Small intestine (tissue), 7 donors: ENCODE measurements at regions not wholly inside any gene's neighbourhood (a gene's known extent, or its start where the extent isn't known, plus 50 kb on each side); places are given as distances from the start of the nearest gene placed in this dataset.

Experiments
- DNase-seq, 2 donors: peaks; one replicate each; pipeline versions ENCODE4 v3.0.0 to v3.0.0-alpha.2; 2013
- FAIRE-seq: peaks from 2 replicates; lab custom pipeline; 2012; peaks lifted over from hg19 to GRCh38; lab: Jason Lieb, UNC
- H3K27ac ChIP-seq, 3 donors: one replicate each; pipeline ENCODE4 v1.5.1; 2013; ENCODE audit warnings: low read length in 2 of 3, mild to moderate bottlenecking in 2 of 3, control low read depth in 1 of 3, inconsistent platforms in 1 of 3, low read depth in 1 of 3, moderate library complexity in 1 of 3
- H3K27me3 ChIP-seq, 3 donors: one replicate each; pipeline ENCODE4 v1.6.1; 2013; ENCODE audit warnings: low read length in 3 of 3, inconsistent platforms in 1 of 3; ENCODE audit not compliant: control insufficient read depth in 3 of 3, insufficient read depth in 3 of 3
- H3K36me3 ChIP-seq, 3 donors: one replicate each; pipeline ENCODE4 v1.6.1; 2013; ENCODE audit warnings: low read length in 3 of 3, inconsistent platforms in 1 of 3, low read depth in 1 of 3, mild to moderate bottlenecking in 1 of 3, moderate library complexity in 1 of 3; ENCODE audit not compliant: control insufficient read depth in 3 of 3, insufficient read depth in 2 of 3
- H3K4me1 ChIP-seq, 3 donors: one replicate each; pipeline ENCODE4 v1.6.1; 2013; ENCODE audit warnings: low read length in 2 of 3, inconsistent platforms in 1 of 3, low read depth in 1 of 3, mild to moderate bottlenecking in 1 of 3, moderate library complexity in 1 of 3; ENCODE audit not compliant: control insufficient read depth in 3 of 3, insufficient read depth in 2 of 3
- H3K4me3 ChIP-seq, 3 donors: one replicate each; pipeline ENCODE4 v1.5.1; 2013; ENCODE audit warnings: low read length in 3 of 3, control low read depth in 1 of 3, inconsistent platforms in 1 of 3, low read depth in 1 of 3, mild to moderate bottlenecking in 1 of 3, moderate library complexity in 1 of 3
- H3K9me3 ChIP-seq, 2 donors: one replicate each; pipeline ENCODE4 v1.6.1; 2013; ENCODE audit warnings: low read depth in 1 of 2, low read length in 1 of 2; ENCODE audit not compliant: control insufficient read depth in 2 of 2, insufficient read depth in 1 of 2
- WGBS, 3 donors: extraction: QIAGEN DNeasy Blood & Tissue Kit; methylation state at CpG; one replicate each; pipeline ENCODE4 v1.1.7; 2013; 5-methylcytosine and 5-hydroxymethylcytosine counted together
- donor health status: healthy with polysubstance abuse.
- donor health status: control.
- donor health status: control.
- donor health status: Bipolar disorder and iron deficiency.
- donor health status: healthy.

DNA sequence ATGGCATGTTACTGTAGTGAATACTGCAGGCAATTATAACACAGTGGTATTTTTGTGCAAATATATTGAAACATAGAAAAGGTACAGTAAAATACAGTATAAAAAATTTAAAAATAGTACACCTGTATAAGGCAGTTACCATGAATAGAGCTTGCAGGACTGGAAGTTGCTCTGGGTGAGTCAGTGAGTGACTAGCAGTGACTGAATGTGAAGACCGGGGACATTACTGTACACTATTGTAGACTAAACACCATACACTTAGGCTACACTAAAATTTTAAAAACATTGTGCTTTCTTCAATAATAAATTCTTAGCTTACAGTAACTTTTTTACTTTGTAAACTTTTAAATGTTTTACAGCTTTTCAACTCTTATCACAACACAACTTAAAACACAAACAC is 181.7 kb downstream of the GALC start:
- no peaks in the 10 kb centered on the region for H3K9me3 ChIP-seq
- FAIRE-seq (no peak), DNase-seq (no peak)
- no peaks in the 10 kb centered on the region for H3K36me3 ChIP-seq
- 88 to 100% (median 94%) methylated on average over 1 of the region's 1 CpG for WGBS, 3 donors
- H3K4me1 ChIP-seq = no peaks in the 10 kb centered on the region
- no peak overlapping the region for H3K4me3 ChIP-seq
- no peaks in the 10 kb centered on the region for H3K27me3 ChIP-seq
- no peak overlapping the region for H3K27ac ChIP-seq

DNA sequence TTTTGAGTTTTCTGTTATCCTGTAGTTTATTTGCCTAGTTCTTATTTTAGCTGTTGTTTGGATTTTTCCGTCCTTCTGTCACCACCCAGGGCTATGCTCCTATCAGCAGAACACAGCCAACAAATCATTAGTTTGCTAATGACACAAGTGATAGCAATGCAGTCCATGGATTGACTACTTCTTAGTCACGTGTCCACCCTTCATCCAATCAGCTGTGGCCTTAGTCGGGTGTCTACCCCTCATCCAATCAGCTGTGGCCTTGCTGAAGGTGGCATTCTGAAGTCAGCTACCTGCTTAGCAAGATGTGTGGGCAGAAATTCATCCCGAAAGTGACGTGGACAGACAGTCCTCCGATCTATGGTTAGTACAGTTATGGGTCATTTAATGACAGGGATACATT is 182.3 kb downstream of the GALC start:
- H3K27ac ChIP-seq = no peak overlapping the region
- H3K9me3 ChIP-seq = no peaks in the 10 kb centered on the region
- H3K4me1 ChIP-seq = no peaks in the 10 kb centered on the region
- DNase-seq (no peak), FAIRE-seq (no peak)
- WGBS, 3 donors = 78 to 80% (median 79%) methylated on average over 6 of the region's 6 CpGs
- no peak overlapping the region for H3K4me3 ChIP-seq
- H3K36me3 ChIP-seq = no peaks in the 10 kb centered on the region
- no peaks in the 10 kb centered on the region for H3K27me3 ChIP-seq

DNA sequence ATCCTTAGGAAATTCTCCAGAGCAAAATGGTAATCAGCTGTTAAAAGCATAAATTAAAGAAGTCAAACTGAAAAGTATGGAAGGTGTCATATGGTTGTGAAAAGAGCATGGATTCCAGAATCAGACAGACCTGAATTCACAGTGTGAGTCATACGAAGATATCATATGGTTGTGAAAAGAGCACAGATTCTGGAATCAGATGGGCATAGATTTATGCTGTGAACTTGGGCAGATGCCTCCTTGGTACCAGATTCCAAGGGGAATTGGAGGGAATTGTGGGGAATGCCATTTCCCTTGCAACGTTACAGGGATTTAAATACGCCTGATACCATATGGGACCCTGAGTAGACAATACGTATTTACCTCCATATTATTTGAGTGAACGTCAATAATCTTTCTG is 183.7 kb downstream of the GALC start:
- no peak for FAIRE-seq
- DNase-seq = no peak
- 70 to 80% (median 79%) methylated on average over 5 of the region's 5 CpGs for WGBS, 3 donors

DNA sequence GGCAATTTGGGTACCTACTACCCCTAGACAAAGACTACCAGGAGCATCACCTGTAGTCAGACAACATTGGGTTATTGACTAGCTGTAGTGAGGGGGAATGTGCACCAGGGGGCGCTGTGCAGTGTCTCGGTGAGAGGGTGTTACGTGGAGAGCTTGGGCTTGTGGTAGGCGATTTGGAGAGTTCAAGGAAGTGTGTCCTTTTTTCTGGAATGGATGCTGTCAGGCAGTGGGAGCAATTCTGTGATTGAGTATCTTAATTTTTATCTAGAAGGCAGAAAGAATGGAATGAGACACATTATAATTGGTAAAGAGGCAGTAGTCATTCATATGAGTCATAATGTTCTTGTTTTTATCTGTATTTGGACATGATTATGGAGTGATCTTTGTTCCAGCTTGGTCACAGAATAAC is 187.7 kb downstream of the GALC start:
- no peaks in the 10 kb centered on the region for H3K36me3 ChIP-seq
- H3K9me3 ChIP-seq = no peaks in the 10 kb centered on the region
- no peaks in the 10 kb centered on the region for H3K4me1 ChIP-seq
- no peaks in the 10 kb centered on the region for H3K27me3 ChIP-seq
- H3K27ac ChIP-seq = no peak overlapping the region
- WGBS, 3 donors = 3 to 9% (median 6%) methylated on average over 4 of the region's 4 CpGs
- no peak overlapping the region for H3K4me3 ChIP-seq
- FAIRE-seq (no peak), DNase-seq (peak; percentile 5 to 25)

More for the DNA sequence above, 183.7 kb downstream of the GALC start:
- Histone ChIP-seq H3K4me3 (no peak overlapping the region), H3K36me3 (no peaks in the 10 kb centered on the region), H3K27ac (no peak overlapping the region), H3K27me3 (no peaks in the 10 kb centered on the region), H3K9me3 (no peaks in the 10 kb centered on the region), H3K4me1 (no peaks in the 10 kb centered on the region)

DNA sequence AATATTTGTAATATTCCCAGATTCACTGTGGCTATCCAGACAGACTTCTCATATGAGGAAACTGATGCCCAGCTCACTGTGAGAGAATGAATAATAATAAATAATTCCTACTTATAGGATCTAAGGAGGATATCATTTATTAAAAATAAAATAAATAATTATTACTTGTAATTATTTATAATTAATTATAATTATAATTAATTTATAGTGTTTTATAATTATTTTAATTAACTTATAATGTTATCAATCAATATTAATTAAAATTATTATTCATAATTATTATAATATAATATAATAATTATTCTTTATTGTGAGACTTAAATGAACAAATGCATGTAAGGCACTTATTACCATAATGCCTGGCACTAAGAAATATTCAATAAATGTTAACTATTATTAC is 192.8 kb downstream of the GALC start:
- Histone ChIP-seq H3K4me1 (no peaks in the 10 kb centered on the region), H3K27ac (no peak overlapping the region), H3K9me3 (no peaks in the 10 kb centered on the region), H3K27me3 (no peaks in the 10 kb centered on the region), H3K36me3 (no peaks in the 10 kb centered on the region), H3K4me3 (no peak overlapping the region)
- FAIRE-seq = peak; percentile 78
- no peak for DNase-seq

DNA sequence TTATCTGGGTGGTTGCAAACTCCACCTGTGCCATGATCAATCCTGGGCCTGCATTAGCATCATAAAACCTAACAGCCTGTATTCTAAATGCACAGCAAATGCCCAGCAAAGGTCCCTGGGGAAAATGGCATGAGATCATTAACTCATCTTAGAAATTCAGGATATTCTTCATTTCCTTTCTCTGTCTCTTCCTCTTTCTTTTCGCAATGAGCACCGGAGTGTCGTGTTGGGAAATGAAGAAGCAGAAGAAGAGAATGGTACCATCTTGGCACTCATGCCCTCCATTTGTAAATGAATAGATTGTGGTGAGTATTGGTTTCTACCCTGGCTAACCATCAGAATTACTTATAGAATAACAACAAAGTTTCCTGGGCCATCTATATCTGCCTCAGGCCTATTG is 193.6 kb downstream of the GALC start:
- DNase-seq = no peak
- Histone ChIP-seq H3K27me3 (no peaks in the 10 kb centered on the region), H3K36me3 (no peaks in the 10 kb centered on the region), H3K27ac (no peak overlapping the region), H3K4me1 (no peaks in the 10 kb centered on the region), H3K9me3 (no peaks in the 10 kb centered on the region), H3K4me3 (no peak overlapping the region)
- FAIRE-seq = no peak
- WGBS, 3 donors = 74 to 94% (median 92%) methylated on average over 3 of the region's 3 CpGs

DNA sequence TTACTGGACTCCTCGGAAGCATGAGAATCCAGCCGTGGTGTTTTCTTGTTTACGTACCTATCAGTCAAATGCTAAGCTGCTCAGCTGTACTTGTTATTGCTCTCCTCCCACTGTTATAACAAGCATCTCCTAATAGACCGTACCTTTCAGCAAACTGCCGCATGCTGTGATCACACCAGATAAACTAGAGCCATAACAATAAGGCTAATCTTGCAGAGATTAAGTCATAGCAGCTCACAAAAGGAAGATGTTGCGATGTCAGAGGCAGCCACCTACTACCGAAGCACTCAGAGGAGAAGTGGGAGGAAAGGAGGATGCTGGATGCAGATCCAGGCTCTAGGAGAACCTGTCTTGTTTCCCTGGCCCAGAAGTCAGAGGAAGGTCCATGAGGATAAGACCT is 196.0 kb downstream of the GALC start:
- Histone ChIP-seq H3K4me1 (no peaks in the 10 kb centered on the region), H3K36me3 (no peaks in the 10 kb centered on the region), H3K27ac (no peak overlapping the region), H3K27me3 (no peaks in the 10 kb centered on the region), H3K9me3 (no peaks in the 10 kb centered on the region), H3K4me3 (no peak overlapping the region)
- WGBS, 3 donors = 45 to 58% (median 53%) methylated on average over 7 of the region's 7 CpGs
- FAIRE-seq (no peak), DNase-seq (no peak)

DNA sequence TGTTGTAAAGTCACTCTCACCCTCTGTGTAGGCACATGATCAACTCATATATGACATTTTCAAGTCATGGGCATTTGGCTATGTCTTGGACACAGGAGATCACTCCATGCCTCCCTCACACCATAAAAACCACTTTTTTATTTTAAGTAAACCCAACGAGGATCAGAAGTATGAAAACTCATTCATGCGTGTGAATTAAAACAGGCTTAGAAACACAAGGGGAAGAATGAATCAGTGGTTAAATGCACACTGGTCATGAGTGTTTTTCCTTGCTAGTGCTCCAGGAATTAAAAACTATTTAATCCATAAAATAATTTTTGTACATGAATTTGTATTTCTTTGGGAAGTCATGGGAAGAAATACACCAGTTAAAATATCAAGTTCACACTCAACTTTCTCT is 198.4 kb downstream of the GALC start:
- 71 to 76% (median 74%) methylated on average over 2 of the region's 2 CpGs for WGBS, 3 donors
- FAIRE-seq (no peak), DNase-seq (no peak)
- H3K36me3 ChIP-seq = no peaks in the 10 kb centered on the region
- H3K27me3 ChIP-seq = no peaks in the 10 kb centered on the region
- H3K4me3 ChIP-seq = no peak overlapping the region
- H3K4me1 ChIP-seq = no peaks in the 10 kb centered on the region
- no peaks in the 10 kb centered on the region for H3K9me3 ChIP-seq
- H3K27ac ChIP-seq = no peak overlapping the region

DNA sequence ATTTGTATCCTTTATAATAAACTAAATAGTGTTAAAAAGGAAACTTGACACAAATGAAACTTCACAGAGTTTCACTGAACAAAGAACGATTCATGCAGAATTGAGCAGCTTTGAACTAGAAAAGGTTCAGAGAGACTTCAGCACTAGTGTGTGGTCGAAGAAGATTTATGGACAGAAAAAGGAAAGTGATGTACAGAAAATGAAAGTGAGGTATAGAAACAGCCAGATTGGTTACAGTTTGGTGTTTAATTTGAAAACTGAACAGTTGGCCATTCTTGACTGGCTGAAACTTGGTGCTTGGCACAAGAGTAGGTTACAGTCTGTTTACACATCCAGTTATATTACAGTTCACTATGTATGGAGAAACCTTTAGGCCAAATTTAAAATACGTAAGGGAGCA is 207.1 kb downstream of the GALC start:
- Histone ChIP-seq H3K27me3 (no peaks in the 10 kb centered on the region), H3K9me3 (peaks cover 0 to 8% of the 10 kb centered on the region in 2 donors), H3K27ac (no peak overlapping the region), H3K36me3 (no peaks in the 10 kb centered on the region), H3K4me3 (no peak overlapping the region), H3K4me1 (no peaks in the 10 kb centered on the region)
- WGBS, 3 donors = 80 to 86% (median 85%) methylated on average over 3 of the region's 3 CpGs
- DNase-seq = no peak
- FAIRE-seq = no peak
